NCI-H526 treated with DMSO at 0.1 percent for 48 hours (cell line): ENCODE measurements at regions not wholly inside any gene's neighbourhood (a gene's known extent, or its start where the extent isn't known, plus 50 kb on each side); places are given as distances from the start of the nearest gene placed in this dataset.
A peak's percentile ranks its signal among the peaks of the same experiment; 100 is the strongest.

Experiments
- DNase-seq: peaks from one replicate; lab custom pipeline; 2025; lab: John Stamatoyannopoulos, UW

DNA sequence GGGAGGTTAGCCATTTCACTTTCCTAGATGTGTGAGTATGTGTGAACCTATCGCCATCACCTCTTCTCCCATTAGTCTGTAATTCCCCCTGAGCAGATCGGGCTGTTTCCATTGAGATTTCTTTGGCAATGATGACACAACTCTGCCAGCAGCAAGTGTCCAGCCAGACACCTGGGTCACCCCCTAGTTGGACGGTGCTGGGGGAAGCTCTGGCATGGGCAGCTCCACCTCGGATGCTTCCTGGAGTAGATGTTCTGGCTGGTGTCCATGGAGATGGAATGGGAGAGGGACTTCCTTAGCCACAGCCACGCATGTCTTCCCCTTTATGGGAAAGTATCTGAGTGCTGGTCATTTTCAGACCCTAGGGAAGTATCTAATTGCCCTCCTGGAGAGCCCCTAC, 247.9 kb upstream of the RPL38 start:
- DNase-seq: no peak

DNA sequence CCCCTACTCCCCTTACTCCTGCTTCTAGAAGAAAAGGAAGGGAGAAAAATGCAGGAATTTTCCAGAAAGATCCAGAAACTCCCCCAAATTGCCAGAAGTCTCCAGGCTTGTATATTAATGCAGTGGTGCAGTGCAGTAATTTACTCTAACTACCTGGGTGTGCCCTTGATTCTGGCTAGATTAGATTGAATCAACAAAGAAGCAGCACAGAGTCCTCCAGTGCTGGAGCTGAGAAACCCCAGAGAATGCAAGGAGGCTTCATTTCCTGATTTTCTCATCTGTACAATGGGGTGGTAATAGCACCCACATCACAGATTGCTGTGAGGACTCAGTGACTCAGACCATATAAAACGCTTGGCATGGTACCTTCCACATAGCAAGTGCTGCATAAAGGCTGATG, 247.3 kb upstream of the RPL38 start:
- DNase-seq: no peak

DNA sequence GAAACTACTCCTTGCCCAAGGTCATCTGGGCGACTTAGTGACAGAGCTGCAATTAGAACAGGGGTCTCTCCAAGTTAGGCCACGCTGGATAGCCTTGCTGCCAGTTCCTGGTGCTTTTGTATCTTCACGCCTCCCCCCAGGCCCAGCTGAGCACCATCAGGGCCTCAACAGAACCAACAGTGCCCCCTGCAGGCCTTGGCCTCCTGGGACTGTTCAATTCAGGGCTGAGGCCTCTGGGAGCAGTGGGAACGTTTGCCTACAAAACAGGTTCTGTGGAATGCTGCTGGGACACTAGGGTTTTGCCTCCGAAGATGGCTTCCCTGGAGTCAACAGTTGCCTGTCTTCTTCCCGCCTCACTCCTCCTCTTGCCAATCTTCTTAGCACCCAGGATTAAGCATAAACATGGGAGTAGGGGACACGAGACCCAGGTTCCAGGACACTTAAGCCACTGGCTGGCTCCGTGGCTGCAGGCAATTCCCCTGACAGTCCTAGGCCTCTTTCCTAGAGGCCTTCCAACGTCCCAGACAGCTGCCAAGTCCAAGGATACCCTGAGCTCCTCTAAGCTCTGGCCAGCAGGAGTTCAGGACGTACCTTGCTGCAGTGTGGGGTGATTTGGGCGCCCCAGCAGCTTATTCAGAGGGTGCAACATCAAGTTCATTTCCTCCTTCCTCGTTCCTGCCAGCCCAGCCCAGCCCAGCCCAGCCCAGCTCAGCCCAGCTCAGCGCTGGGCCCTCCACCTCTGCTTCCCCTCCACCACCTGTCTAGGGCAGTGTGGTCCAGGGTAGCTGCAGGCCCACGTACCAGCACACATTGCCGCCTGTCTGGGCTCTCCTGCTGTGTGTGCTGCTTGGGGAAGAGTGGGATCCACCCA, 246.6 kb upstream of the RPL38 start:
- DNase-seq: peak; percentile 59

DNA sequence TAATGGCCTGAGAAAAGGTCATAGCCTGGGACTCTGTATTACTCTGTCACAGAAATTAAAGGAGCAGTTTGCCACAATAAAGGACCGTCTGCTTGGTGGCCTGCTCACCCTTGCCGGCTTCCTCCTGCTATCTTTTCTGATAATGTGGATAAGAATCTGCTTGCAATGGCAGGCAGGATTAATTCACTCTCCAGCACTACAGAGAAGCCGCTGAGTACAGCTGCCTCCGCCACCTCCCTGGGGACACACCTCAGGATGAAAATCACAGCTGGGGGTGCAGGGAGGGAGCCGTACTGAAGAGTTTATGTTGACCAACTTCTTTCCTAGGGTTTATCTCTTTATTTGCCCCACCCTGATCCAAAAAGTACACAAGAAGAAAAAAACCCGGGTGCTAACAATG, 245.9 kb upstream of the RPL38 start:
- DNase-seq: no peak

DNA sequence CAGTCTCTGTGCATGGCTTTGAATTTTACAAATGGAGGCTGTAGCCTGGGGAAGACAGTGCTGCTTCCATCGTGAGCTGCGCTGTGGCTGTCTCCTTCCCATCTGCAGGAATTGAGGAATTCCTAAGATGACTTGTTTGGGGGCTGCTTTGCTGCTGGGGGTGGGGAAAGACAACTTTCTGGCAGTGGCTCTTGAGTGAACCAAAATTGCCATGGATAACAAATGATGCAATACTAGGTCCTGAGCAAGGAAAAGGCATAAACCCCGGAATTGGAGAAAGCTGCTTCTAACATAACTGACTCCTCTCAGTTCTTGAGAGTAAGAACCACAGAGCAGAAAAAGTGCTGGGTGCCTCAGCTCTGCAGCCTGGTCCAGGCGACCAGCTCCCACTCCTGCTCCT, 245.0 kb upstream of the RPL38 start:
- DNase-seq: no peak

DNA sequence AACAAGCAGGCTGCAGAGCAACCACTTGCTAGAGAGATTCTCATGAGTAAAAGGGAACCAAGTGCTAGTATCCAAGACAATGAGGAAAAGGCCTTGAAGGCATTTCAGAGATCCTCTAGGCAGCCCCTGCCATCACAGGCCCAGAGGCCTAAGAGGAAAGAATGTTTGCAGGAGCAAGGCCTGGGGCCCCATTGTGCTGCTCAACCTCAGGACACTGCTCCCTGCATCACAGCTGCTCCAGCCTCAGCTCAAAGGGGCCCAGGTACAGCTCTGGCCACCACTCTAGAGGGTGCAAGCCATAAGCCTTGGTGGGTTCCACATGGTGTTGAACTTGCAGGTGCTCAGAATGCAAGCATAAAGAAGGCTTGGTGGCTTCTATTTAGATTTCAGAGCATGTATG, 243.0 kb upstream of the RPL38 start:
- no peak for DNase-seq

DNA sequence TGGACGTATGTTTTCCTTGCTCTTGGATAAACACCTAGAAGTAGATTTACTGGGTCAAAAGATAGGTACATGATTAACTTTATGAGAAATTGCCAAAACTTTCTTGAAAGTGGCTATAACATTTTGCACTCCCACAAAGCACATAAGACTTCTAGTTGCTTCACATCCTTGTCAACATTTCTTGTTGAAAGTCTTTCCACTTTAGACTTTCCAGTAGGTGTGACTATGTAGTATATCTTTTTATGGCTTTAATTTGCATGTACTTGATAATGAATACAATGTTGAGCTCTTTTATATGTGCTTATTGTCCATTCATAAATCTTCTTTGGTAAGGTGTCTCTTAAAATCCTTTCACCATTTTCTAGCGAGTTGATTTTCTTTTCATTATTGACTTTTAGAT, 241.2 kb upstream of the RPL38 start:
- peak; percentile 25 for DNase-seq

DNA sequence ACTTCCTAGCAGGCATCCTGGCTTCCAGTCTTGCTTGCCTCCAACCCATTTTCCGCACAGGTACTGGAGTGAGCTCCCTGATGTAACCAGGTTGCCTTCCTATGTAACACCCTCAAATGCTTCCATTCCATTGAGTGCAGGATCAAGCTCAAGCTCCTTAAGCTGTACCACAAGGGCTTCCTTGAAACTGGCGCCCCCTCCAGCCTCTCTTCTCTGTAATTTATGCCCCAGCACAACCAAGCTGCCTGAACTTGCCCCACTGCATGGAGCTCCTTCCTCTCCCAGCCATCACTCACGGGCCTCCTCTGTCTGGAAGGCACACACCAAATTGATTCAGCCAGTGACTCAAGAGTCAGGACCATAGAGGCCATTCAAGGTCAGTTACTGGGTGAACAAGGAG, 234.8 kb upstream of the RPL38 start:
- DNase-seq: no peak

DNA sequence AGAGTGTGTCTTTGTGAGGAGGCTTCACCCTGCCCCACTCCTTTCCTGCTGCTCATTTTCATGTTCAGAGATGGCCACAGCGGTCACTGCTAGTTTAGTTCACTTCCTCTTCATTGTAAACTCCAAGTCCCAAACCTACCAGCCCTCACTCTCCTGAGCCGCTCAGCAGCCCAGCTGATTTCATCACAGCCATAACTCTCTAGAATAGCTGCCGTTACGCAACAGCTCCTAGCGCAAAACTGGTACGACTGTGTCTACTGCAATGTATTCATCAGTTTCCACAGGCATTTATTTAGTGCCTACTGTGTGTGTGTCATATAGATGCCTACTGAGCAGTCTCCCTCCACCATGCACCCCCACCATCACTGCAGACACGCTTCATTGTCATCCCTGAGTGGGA, 233.5 kb upstream of the RPL38 start:
- DNase-seq: no peak

DNA sequence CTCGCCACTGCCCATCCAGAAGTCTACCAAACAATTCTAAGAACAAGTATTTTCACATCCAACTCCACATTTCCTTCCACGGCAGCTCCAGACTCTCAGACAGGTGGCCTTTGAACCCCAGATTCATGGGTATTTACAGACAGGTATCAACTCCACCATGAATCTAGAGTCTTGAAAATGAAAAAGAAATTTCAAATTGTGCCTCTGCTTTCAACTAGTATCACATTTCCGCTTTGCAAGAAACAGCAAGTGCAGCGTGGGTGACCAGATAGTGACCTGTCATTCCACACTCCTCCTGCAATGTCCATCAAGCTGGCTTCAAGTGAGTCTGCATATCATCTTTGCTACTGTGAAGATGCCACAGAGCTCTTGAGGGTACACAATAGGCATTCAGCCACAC, 232.4 kb upstream of the RPL38 start:
- no peak for DNase-seq

DNA sequence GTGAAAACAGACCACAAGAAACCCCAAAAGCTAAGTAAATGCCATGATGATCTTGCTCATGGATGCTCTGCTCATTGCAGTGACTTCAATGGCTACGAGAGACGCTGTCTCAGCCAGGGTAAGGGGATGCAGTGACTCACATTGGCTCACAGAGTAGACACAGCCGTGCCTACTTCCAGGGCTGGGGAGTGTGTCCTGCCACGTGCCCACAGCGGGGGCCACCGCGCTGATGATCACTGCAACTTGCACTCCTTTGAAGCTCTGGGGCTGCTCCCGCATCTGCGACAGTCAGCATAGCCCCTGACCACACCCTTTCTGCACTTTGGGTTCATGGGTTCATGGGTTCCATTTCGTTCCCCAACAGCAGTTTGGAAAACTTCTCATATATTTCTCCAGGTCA, 231.4 kb upstream of the RPL38 start:
- DNase-seq: no peak

DNA sequence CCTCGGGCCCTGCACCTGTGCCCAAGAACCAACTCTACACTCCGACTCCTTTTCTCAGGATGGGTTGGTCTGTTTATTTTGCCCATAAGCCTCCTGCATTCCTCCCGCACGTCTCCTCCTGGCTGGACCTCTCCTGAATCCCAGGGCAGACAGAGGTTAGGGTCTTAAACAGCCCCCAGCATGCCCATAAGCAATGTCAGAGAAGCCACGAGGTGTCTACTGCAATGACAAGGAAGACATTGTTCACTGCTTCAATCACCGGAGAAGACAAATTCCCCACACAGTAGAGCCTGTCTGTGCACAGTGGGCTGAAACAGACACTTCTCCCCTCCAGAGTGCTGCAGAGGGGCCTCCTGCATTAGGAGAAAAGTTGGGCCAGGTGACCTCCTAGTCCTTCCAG, 230.6 kb upstream of the RPL38 start:
- DNase-seq: no peak

DNA sequence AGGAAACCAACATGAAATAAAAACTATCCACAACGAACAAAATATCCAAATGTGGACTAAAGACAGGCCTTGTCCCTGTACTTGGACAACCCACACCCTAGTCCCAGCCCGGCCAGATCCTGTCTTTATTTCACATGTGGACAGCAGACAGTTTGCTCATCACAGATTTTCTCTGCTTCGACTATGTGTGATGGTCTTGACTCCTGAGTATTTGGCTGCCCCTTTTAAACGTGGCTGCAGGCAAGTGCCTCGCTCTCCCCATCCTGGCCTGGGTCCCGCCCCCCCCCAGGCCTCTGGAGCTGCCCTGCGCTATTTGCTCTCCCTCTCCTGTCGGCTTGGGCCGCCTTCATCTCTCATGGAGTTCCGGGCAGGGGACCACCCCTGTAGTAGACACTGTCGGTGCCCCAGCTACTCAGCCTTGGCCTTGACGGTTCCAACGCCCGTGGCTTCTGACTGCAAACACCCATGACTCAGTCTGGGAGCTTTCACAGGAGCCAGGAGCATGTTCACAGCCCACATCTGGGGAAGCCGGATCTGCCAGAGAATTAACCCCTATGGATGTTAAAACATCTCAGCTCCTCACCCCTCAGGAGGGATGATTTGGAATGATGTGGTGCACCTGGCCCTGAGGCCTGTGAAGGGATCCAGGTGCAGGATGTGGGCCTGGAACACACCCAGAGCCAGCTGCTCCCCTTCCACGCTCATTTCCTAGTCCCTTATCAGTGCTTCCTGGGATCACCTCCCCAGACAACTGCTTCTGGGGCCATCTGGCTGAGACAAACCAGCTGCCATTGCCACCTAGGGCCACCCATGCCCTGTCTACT, 229.7 kb upstream of the RPL38 start:
- DNase-seq: no peak

DNA sequence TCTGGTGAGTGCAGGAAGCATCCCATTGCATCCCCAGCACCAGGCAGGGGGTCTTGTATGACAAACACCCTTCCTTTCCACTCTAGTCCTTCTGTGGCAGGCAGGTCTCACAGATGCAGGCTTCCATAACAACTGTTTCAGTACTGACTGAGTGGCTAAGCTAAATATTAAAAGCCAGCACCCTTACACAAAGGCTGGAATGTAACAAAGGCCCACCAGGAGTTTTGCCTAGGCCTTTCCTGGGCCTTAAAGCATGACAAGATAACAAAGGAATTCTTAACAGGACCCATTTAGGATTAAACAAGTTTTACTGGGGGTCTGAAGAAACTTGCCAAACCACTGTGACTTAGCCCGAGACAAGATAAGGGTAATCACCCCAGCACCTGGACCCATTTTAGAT, 228.9 kb upstream of the RPL38 start:
- no peak for DNase-seq

DNA sequence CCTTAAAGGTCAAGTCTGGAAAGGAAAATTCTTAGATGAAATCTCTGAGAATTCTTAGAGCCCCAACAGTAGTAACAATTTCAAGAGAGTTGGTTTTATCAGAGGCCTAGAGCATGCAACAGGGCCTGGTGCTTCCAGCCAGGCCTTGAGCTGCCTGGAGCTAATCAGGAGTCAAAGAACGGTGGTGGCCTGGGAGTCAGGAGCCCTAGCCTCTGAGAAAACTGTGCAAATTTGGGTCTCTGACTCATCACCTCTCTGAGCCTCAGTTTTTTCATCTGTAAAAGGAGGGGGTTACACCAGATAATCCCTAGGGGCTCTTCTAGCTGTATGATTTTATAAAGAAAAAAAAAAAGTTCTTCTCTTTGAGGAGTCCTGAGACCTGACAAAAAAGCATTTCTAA, 227.3 kb upstream of the RPL38 start:
- DNase-seq: no peak

DNA sequence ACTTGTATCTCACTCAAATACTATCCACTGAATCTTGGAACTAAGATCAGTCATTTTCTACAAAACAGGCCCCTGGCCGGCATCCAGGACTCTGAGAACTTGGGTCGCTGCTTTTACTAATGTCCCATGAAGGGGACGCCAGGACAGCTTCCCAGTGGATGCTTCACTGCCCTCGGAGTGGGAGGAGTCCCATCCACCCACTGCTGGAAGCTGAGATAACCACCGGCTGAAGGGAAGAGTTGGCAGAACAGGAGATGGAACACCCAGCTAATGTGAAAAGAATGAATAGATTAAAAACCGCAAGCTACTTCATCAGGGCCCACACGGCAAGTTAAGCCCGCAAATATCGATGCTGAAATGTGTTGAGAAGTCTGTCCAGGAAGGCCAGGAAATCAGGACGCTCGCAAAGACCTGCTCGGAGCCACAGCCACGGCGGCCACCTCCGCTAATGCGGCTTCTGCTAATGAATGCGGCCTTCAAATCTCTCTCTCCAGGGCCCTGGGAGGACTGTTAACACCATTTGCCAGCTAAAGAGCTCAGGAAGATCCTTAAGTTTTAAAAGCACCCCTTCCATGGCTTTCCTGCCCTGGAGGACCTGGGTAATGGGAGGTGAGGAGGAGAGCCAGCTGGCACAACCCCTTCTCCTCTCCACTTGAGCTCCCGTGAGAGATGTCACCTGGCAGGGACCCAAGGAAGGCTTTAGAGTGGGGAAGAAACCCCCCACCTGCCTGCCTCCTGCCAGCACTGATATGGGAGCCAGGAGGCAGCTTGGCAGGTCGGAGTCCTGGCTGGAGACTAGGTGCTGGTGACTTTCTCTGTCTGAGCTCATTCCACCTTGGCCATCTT, 226.6 kb upstream of the RPL38 start:
- DNase-seq: no peak

DNA sequence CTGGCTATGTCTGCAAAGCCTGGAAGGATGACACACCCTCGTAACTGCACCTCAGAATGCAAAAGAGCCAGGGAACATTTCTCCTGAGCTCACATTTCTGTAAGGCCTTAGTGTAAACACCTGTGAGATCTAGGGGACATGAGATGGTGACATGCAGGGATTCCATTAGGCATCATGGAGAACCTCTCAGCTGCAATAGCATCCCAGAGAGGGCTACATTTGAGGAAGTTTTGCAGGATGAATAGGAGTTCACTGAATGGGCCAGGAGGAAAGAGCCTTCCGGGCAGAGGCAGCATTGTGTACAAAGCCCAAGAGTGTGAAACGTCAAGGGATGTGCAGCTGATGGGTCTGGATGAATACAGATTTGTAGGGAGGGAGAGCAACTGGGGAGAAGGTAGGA, 223.0 kb upstream of the RPL38 start:
- DNase-seq: no peak

DNA sequence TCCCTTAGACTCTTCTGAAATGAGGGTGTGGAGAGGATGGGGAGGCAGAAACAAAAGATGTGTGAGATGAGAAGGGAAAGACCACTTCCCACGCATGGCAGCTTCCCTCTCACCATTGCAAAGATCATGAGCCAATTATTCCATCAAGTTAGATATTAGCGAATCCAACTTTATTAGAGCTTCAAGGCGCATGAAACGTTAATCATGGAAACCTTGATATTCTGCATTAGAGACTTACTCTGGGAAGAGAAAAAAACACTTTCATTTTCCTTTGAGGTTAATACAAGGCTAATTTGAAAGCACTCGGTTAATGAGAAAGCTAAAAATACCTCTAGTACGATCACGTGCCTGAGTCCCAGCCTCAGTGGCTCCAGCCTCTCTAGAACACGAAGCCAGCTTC, 220.6 kb upstream of the RPL38 start:
- DNase-seq: no peak

DNA sequence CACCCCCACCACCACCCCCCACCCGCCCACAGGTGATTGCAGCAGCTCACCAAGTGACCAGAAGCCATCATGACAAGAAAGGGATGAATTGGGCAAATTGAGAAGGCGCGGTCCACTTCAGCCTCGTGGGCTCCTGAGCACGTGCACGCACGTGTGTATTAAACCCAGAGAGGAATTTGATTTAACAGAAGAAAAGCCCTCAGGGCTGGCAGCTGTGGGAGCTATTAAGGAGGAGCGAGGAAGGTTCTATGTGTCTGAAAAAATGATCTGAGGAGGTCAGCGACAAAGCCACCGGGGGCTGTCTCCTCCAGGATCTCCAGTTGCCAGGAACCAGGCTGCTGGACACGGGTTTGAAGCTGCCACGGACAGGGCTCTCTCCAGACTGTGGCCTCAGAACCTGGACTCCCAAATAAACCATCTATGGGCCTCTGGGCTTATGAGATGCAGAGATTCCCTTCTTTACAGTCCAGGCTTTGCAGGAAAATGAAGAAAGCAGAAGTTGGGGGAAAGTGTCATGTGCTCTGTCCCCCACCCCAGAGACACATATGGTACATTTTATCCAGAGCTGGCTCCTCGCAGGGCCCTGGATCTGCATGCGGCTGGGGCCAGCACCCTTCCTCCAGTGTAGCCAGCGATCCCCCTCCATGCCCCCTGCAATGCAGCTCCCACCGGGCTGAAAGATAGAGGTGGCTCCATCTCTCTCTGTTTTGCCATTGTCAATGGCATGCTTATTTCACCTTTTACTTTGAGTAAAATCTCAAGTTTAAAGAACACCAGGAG, 219.7 kb upstream of the RPL38 start:
- no peak for DNase-seq

DNA sequence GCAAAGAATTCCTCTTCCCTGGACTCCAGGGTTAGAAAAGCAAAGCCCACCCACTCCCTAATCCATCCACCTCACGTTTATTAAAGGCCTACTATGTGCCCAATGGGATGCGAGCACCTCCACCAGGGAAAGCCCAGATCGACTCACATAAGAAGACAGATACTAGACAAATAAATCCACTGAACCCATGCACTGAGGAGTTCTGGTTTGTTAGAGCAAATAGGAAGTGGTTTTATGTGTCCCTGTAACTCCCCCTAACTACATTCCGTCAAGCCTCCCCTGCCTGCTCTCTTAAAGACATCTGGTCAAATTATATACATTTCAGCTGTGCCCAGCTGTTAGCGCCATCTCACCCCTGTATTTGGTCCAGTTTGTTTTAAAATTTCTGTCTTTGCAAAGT, 218.5 kb upstream of the RPL38 start:
- DNase-seq: no peak

DNA sequence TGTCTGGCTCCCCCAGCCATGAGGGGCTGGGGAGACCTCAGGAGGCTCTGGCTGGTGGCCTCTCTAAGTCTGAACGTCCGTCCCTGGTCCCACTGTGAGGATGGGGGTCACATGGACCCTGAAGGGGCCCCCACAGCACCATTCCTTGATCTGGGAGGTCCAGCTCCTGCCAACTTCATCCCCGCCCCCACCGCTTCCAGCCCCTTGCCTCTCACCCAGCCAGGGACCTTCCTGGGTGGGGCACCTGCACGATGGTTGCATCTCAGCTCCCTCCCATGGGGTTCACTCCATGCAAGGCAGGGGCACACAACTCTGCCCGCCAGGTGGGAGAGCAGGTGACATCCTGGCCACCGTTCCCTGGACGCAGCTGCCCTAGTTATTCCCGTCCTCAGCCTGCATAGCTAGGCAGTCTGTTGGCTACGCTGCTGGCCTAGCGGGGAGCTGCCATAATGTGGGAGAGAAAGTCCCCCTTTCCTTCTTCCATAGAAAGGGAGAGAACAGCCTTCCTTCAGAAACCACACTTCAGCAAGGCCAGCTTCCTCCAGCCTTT, 217.9 kb upstream of the RPL38 start:
- no peak for DNase-seq
